Panc1 (cell line): ENCODE measurements at regions not wholly inside any gene's neighbourhood (a gene's known extent, or its start where the extent isn't known, plus 50 kb on each side); places are given as distances from the start of the nearest gene placed in this dataset.

Experiments
- CTCF ChIP-seq: fragments of 450-650 bp; IDR thresholded peaks from 2 replicates; pipeline ENCODE4 v1.5.1; 2017; ENCODE audit warnings: mild to moderate bottlenecking
- POLR2AphosphoS5 ChIP-seq: IDR thresholded peaks from 2 replicates; pipeline ENCODE4 v1.6.1; 2012; ENCODE audit warnings: mild to moderate bottlenecking, low read depth, low read length, moderate library complexity
- REST ChIP-seq, 2 experiments: IDR thresholded peaks; 2 replicates each; pipeline ENCODE4 v1.6.1; 2011 to 2012; ENCODE audit warnings: low read depth in 2 of 2, control low read depth in 1 of 2, low read length in 1 of 2, mild to moderate bottlenecking in 1 of 2, moderate library complexity in 1 of 2; ENCODE audit not compliant: insufficient read depth in 1 of 2
- SIN3A ChIP-seq: IDR thresholded peaks from 2 replicates; pipeline ENCODE4 v1.6.1; 2012; ENCODE audit warnings: low read depth, mild to moderate bottlenecking, low read length, moderate library complexity, borderline replicate concordance; ENCODE audit not compliant: insufficient read depth
- TCF7L2 ChIP-seq: IDR thresholded peaks from 2 replicates; pipeline ENCODE4 v1.6.1; 2011; ENCODE audit warnings: mild to moderate bottlenecking, low read depth, low read length, inconsistent platforms

GRCh38 chr7:49287653-49288052 lies 363.3 kb downstream of the CDC14C start:
- TF ChIP-seq CTCF (no peak), REST (IDR thresholded peaks at IDR 0.05; ENCODE audit: insufficient read depth in 1 of 2, low read depth in 2 of 2, low read length in 1 of 2) (no peak), POLR2AphosphoS5 (no peak), TCF7L2 (no peak), SIN3A (no peak)
